ENCODE measurements at regions not wholly inside any gene's neighbourhood (a gene's known extent, or its start where the extent isn't known, plus 50 kb on each side); places are given as distances from the start of the nearest gene placed in this dataset.

DNA sequence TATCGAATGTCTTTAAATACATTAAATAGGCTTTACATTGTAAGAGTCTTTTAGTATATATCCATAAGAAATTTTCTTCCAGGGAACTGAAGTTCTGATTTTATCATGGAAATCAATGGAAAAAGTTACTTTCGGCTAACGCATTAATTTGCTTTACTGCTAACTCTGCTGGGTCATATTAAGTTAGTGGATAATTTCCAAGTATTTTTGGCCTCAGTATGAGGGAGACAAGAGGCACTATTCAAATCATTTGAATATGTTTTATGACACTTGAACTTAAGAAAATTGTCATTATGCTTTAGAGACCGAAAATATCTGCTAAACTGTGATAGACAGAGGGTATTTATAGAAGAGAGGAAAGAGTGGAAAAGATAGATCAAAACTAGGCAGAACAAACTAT lies 237.5 kb downstream of the PCDH7 start:
- H3K4me1 ChIP-seq = peaks cover 0 to 3% (median 0%) of the 10 kb centered on the region in 4 donors
- H3K36me3 ChIP-seq = no peaks in the 10 kb centered on the region
- H3K9me3 ChIP-seq = no peaks in the 10 kb centered on the region
- H3K27ac ChIP-seq (replicated peaks in 1 of 4) = no peak overlapping the region
- no peak overlapping the region for H3K4me3 ChIP-seq
- TF ChIP-seq, protein P1, sequence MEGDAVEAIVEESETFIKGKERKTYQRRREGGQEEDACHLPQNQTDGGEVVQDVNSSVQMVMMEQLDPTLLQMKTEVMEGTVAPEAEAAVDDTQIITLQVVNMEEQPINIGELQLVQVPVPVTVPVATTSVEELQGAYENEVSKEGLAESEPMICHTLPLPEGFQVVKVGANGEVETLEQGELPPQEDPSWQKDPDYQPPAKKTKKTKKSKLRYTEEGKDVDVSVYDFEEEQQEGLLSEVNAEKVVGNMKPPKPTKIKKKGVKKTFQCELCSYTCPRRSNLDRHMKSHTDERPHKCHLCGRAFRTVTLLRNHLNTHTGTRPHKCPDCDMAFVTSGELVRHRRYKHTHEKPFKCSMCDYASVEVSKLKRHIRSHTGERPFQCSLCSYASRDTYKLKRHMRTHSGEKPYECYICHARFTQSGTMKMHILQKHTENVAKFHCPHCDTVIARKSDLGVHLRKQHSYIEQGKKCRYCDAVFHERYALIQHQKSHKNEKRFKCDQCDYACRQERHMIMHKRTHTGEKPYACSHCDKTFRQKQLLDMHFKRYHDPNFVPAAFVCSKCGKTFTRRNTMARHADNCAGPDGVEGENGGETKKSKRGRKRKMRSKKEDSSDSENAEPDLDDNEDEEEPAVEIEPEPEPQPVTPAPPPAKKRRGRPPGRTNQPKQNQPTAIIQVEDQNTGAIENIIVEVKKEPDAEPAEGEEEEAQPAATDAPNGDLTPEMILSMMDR (IDR thresholded peaks at IDR 0.05) = no peak
- TF ChIP-seq POLR2A (IDR thresholded peaks at IDR 0.05; ENCODE audit: low read depth) (no peak), EP300 (IDR thresholded peaks at IDR 0.05) (no peak), POLR2AphosphoS5 (IDR thresholded peaks at IDR 0.05) (no peak)
- no peak for DNase-seq (ENCODE audit: extremely low spot score)
- no peaks in the 10 kb centered on the region for H3K27me3 ChIP-seq
- intact Hi-C loops (cut with DNase I) = no loop called here
- WGBS = 64% methylated on average over 4 of the region's 4 CpGs

DNA sequence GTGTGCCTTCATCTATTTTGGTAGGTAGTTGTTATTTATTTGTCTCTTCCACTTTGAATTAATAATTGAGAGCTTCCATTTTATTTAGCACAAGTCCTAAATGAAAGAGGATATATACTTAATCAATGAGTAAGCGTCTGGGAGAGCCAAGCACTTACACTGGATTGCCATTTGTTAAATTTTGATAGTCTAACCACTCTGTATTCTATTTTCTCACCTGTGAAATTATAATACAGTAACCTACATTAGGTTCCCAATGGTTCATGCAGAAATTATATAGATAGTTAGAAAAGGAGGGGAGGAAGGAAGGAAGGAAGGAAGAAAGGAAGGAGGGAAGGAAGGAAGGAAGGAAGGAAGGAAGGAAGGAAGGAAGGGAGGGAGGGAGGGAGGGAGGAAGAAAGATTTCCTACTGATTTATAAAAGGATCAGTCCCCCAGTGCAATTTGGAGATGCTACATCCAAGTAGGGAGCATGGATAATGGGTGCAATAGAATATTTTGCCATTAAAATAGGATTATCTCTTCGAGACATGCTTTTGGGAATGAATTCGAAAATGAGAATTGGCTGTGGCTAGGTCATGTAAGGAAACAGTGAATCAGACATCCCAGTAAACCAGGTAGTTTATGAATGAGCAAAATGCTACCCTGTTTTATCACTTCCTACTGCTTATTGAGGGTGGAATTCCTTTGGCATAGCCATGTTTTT lies 239.8 kb downstream of the PCDH7 start:
- Histone ChIP-seq H3K27ac (replicated peaks in 1 of 4) (no peak overlapping the region), H3K36me3 (no peaks in the 10 kb centered on the region), H3K4me1 (peaks cover 0 to 3% (median 0%) of the 10 kb centered on the region in 4 donors), H3K9me3 (no peaks in the 10 kb centered on the region), H3K27me3 (no peaks in the 10 kb centered on the region), H3K4me3 (no peak overlapping the region)
- 88% methylated on average over 3 of the region's 3 CpGs for WGBS
- intact Hi-C loops (cut with DNase I) = no loop called here
- no peak for DNase-seq (ENCODE audit: extremely low spot score)
- TF ChIP-seq POLR2A (IDR thresholded peaks at IDR 0.05; ENCODE audit: low read depth) (no peak), EP300 (IDR thresholded peaks at IDR 0.05) (no peak), POLR2AphosphoS5 (IDR thresholded peaks at IDR 0.05) (no peak)
- TF ChIP-seq, protein P1 (IDR thresholded peaks at IDR 0.05) = no peak

DNA sequence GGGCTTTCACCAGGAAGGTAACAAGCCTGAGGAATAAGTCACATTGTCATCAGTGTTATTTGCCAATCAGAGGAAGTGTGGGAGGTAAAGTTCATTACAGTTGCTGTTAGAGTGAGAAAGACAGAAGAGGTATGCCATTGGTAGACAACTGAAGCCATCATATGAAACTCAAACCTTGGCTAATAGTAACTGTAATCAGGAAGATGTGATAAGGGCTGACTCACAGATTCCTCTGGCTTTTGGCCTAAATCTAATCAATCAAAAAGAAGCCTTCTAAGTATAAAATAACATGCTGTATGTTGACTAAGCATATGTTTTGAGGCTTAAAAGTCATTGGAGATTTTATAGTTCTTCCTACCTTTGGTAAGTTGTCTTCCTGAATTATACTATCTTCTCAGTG lies 242.8 kb downstream of the PCDH7 start:
- Histone ChIP-seq H3K4me1 (peaks cover 0 to 3% (median 0%) of the 10 kb centered on the region in 4 donors), H3K36me3 (no peaks in the 10 kb centered on the region), H3K27me3 (no peaks in the 10 kb centered on the region), H3K9me3 (no peaks in the 10 kb centered on the region), H3K4me3 (no peak overlapping the region), H3K27ac (replicated peaks in 1 of 4) (no peak overlapping the region)
- TF ChIP-seq EP300 (IDR thresholded peaks at IDR 0.05) = no peak
- no peak for TF ChIP-seq POLR2AphosphoS5 (IDR thresholded peaks at IDR 0.05)
- TF ChIP-seq, protein P1 (IDR thresholded peaks at IDR 0.05) = no peak
- TF ChIP-seq POLR2A (IDR thresholded peaks at IDR 0.05; ENCODE audit: low read depth) = no peak
- no peak for DNase-seq (ENCODE audit: extremely low spot score)
- intact Hi-C loops (cut with DNase I) = no loop called here

DNA sequence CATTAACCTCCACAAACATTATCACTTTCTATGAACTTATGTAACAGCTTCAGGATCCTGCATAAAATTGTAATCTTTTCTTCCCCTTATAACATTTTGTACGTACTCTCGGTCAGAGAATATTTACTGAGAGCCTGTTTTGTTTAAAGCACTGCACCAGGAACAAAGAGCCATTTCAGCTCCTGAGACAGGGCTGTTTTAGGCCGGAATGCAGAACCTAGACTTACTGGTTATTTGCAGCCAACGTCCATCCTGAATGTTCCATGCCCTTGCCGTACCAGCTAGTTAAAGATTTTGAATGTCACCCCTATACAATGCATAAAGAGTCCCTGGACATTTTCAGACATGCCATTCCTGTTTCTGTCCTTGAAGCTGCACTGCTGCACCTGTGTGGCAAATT lies 248.8 kb downstream of the PCDH7 start:
- no peak for DNase-seq (ENCODE audit: extremely low spot score)
- H3K4me3 ChIP-seq = no peak overlapping the region
- H3K27ac ChIP-seq (replicated peaks in 1 of 4) = no peak overlapping the region
- no peaks in the 10 kb centered on the region for H3K9me3 ChIP-seq
- intact Hi-C loops (cut with DNase I) = no loop called here
- H3K4me1 ChIP-seq = peaks cover 0 to 9% (median 4%) of the 10 kb centered on the region in 4 donors
- no peaks in the 10 kb centered on the region for H3K27me3 ChIP-seq
- no peak for TF ChIP-seq EP300 (IDR thresholded peaks at IDR 0.05)
- TF ChIP-seq POLR2AphosphoS5 (IDR thresholded peaks at IDR 0.05) = no peak
- TF ChIP-seq POLR2A (IDR thresholded peaks at IDR 0.05; ENCODE audit: low read depth) = no peak
- TF ChIP-seq, protein P1 (IDR thresholded peaks at IDR 0.05) = no peak
- no peaks in the 10 kb centered on the region for H3K36me3 ChIP-seq
- 46% methylated on average over 5 of the region's 5 CpGs for WGBS

DNA sequence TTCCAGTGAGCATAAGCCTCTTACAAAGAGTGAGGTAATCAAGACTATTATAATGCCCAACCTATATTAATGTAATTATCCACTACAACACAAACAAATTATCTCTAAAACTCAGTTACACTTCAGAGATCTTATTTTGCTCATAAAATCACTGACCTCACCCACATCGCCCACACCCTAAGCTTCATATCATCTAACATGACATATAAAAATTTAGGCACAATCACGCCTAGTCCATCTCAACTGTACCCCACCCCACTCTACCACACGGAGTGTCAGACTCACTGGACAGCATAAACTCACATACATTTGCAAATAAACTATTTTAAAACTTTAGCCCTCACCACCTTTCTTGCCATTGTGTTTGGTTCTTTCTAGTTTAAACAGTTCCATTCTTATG lies 252.4 kb downstream of the PCDH7 start:
- no peak for DNase-seq (ENCODE audit: extremely low spot score)
- TF ChIP-seq POLR2A (IDR thresholded peaks at IDR 0.05; ENCODE audit: low read depth) = no peak
- TF ChIP-seq, protein P1 (IDR thresholded peaks at IDR 0.05) = no peak
- no peak for TF ChIP-seq EP300 (IDR thresholded peaks at IDR 0.05)
- no peak for TF ChIP-seq POLR2AphosphoS5 (IDR thresholded peaks at IDR 0.05)
- 89% methylated on average over 3 of the region's 3 CpGs for whole genome bisulfite sequencing

More for the DNA sequence above, 252.4 kb downstream of the PCDH7 start:
- H3K27ac ChIP-seq (replicated peaks in 1 of 4) = no peak overlapping the region
- no peaks in the 10 kb centered on the region for H3K9me3 ChIP-seq
- H3K4me1 ChIP-seq = peaks cover 0 to 8% (median 4%) of the 10 kb centered on the region in 4 donors
- H3K4me3 ChIP-seq = no peak overlapping the region
- H3K36me3 ChIP-seq = no peaks in the 10 kb centered on the region
- intact Hi-C loops (cut with DNase I) = no loop called here
- no peaks in the 10 kb centered on the region for H3K27me3 ChIP-seq
